ENCODE measurements at regions not wholly inside any gene's neighbourhood (a gene's known extent, or its start where the extent isn't known, plus 50 kb on each side); places are given as distances from the start of the nearest gene placed in this dataset.
"Not testable (repeated sequence)": the region's sequence is repeated elsewhere in the genome, so short reads cannot be mapped to it uniquely, and the experiment has no call there.

GRCh38 chr2:18045230-18045629, 166.8 kb downstream of the KCNS3 start:
- no peak for DNase-seq (ENCODE audit: low spot score)

DNA sequence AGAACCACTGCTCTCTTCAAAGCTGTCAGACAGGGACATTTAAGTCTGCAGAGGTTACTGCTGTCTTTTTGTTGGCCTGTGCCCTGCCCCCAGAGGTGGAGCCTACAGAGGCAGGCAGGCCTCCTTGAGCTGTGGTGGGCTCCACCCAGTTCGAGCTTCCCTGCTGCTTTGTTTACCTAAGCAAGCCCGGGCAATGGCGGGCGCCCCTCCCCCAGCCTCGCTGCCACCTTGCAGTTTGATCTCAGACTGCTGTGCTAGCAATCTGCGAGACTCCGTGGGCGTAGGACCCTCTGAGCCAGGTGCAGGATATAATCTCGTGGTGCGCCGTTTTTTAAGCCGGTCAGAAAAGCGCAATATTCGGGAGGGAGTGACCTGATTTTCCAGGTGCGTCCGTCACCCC, 138.9 kb downstream of the KCNS3 start:
- not testable (repeated sequence) for DNase-seq (ENCODE audit: low spot score)

GRCh38 chr2:18009891-18010290, 131.4 kb downstream of the KCNS3 start:
- DNase-seq (ENCODE audit: low spot score): peak; percentile 5

GRCh38 chr2:18005411-18005810, 126.9 kb downstream of the KCNS3 start:
- no peak for DNase-seq (ENCODE audit: low spot score)

DNA sequence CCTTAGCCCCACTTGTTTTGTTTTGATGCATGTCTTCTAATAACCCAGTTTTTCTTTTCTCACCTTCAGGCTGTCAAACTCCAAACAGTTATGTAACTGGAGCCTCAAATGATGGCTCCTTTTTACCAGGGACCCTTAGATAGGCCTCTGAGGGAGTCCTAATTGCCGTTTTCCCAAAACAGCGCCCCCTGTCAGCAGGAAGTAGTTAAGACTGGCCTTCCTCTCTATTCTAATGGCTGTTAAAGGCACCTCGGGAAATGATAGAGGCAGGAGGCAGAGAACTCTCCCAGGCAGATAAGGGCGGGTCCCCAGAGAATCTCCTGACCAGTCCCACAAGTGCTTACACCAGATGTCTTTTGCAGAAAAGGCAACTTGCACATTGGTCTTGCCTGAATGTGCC, 123.2 kb downstream of the KCNS3 start:
- no peak for DNase-seq (ENCODE audit: low spot score)

DNA sequence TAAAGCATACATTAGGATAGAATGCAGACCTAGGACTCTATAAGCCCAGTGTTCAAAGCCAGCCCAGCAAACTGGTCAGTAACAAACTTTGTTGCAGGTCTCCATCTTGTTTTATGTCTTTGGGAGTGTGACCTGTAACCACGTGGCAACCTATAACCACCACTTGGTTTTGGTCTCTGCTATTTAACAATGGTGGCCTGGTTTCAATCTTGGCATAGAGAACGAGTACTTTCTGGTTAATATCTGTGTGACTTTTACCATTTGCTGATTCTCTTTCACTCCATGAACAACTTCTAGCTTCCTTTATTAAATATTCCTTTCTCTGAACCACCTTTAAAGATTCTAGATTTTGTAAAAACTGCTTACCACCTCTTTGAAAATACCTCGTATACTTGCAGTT, 118.5 kb downstream of the KCNS3 start:
- DNase-seq (ENCODE audit: low spot score): no peak

DNA sequence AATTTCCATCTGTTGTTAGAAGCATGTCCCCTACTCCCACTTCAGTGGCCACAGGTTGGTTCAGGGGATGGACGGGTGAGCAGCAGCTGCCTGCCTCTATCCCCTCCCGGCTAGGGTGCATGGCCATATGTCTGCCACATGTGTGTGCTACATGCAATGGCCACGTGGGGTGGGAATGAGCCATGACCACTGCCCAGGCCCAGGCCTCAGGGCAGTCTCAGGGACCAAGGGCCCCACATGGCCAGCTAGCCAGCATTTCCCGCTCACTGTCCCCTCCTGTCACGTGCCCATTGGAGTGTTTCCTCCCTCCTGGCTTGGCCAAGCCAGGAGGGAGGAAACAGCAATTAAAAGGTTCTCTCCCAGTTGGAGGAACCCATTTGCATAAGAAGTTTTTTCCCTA, 117.1 kb downstream of the KCNS3 start:
- DNase-seq (ENCODE audit: low spot score): no peak
